Progenitor cell of endocrine pancreas (in vitro differentiated cells): ENCODE measurements at regions not wholly inside any gene's neighbourhood (a gene's known extent, or its start where the extent isn't known, plus 50 kb on each side); places are given as distances from the start of the nearest gene placed in this dataset.

ENCODE experiments used
- DNase-seq: peaks from one replicate; pipeline ENCODE4 v3.0.0; 2021; ENCODE audit warnings: low spot score; ENCODE audit not compliant: unreplicated experiment
- H3K27ac Mint-ChIP-seq: 2 replicates; pipeline ENCODE4 v1.8.0; 2021; ENCODE audit warnings: mild to moderate bottlenecking, moderate library complexity, mixed read lengths
- H3K27me3 Mint-ChIP-seq: 2 replicates; pipeline ENCODE4 v1.8.0; 2021; ENCODE audit warnings: mixed read lengths
- H3K36me3 Mint-ChIP-seq: 2 replicates; pipeline ENCODE4 v1.8.0; 2022; ENCODE audit warnings: mixed read lengths; ENCODE audit not compliant: insufficient read depth
- H3K4me1 Mint-ChIP-seq: 2 replicates; pipeline ENCODE4 v1.8.0; 2021; ENCODE audit warnings: low read depth, mixed read lengths
- H3K4me3 Mint-ChIP-seq: 2 replicates; pipeline ENCODE4 v1.8.0; 2021; ENCODE audit warnings: low read depth, mild to moderate bottlenecking, moderate library complexity, mixed read lengths
- H3K9me3 Mint-ChIP-seq: 2 replicates; pipeline ENCODE4 v1.8.0; 2021; ENCODE audit warnings: low read depth, mixed read lengths
- CTCF ChIP-seq: fragments of 200-600 bp; sonication (generic); IDR thresholded peaks from one replicate; pipeline ENCODE4 v1.5.0; 2021; ENCODE audit warnings: antibody characterized with exemption, mild to moderate bottlenecking; ENCODE audit not compliant: unreplicated experiment

DNA sequence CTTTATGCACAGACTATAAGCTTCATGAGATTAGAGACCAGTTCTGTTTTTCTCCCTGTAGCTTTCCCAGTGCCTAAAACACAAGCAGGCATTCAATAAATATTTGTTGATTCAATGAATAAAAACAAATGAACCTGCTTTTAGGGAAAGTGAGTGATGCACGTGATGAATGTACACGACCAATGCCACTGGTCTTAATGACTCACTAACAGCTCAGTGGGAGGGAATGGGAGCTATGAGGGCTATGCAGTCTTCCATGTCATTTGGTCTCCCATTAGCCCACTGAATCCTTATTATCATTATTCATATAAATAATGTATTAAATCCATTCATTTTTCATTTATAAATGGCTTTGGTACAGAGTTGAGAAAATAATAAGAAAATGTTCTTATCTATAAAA lies 247.4 kb downstream of the FBXO8 start:
- DNase-seq, result no peak
- TF ChIP-seq CTCF, result no peak
- Mint-ChIP-seq H3K9me3 (peaks cover 4% of the 10 kb centered on the region), H3K4me3 (no peak overlapping the region), H3K36me3 (no peaks in the 10 kb centered on the region), H3K27ac (no peak overlapping the region), H3K27me3 (no peaks in the 10 kb centered on the region), H3K4me1 (peaks cover 8% of the 10 kb centered on the region)

DNA sequence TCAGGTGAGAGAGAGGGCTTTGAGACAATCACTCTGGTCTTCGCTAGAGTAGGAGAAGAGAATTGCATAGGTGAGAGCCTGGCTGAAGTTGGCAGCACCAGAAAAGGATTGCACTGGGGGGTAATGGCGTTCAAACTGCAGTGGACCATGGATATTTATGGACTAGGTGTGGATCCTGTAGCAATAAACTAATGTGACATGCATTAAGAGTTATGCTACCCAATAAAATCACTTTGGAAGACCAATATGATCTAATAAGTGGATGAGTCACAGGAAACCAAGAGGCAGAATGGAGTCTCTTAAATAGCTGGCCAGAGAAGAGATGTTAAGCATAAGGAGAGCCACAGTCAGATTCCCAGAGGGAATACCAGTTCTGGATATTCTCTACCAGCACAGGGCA lies 259.8 kb downstream of the FBXO8 start:
- Mint-ChIP-seq H3K4me3 (no peak overlapping the region), H3K4me1 (no peaks in the 10 kb centered on the region), H3K9me3 (no peaks in the 10 kb centered on the region), H3K36me3 (no peaks in the 10 kb centered on the region), H3K27ac (no peak overlapping the region), H3K27me3 (no peaks in the 10 kb centered on the region)
- no peak for DNase-seq
- TF ChIP-seq CTCF, result no peak

DNA sequence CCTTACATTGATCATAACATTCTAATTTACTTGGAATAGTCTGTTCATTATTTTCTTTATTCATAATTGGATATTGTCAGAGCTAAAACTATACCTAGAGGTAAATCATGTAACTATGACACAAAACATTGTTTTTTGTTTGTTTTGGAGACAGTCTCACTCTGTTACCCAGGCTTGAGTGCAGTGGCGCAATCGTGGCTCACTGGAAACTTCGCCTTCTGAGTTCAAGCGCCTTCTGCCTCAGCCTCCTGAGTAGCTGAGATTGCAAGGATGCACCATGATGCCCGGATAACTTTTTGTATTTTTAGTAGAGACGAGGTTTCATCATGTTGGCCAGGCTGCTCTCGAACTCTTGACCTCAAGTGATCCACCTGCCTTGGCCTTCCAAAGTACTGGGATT lies 265.2 kb downstream of the FBXO8 start:
- H3K4me3 Mint-ChIP-seq, result no peak overlapping the region
- H3K27me3 Mint-ChIP-seq, result no peaks in the 10 kb centered on the region
- DNase-seq, result no peak
- H3K27ac Mint-ChIP-seq, result no peak overlapping the region
- TF ChIP-seq CTCF, result no peak
- H3K9me3 Mint-ChIP-seq, result no peaks in the 10 kb centered on the region
- H3K36me3 Mint-ChIP-seq, result no peaks in the 10 kb centered on the region
- H3K4me1 Mint-ChIP-seq, result peaks cover 9% of the 10 kb centered on the region

DNA sequence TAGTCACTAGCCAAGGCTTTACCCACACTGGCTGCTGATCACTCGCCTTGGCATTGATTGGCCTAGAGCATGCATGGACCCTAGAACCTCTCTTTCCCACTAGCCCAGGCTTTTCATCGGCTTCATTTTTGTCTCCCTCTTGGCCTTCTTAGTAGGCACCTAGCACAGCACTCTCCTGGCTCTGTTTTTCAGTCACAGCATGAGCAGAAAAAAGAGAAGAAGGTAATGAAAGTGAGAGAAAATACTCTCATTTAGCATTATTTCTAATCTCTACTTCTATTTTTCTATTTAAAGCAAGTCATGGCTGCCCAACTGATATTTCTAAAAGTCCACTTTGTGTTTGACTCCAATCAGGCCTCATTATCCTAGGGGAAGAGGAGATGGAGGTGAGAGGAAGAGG lies 267.2 kb downstream of the FBXO8 start:
- Mint-ChIP-seq H3K4me3 (no peak overlapping the region), H3K36me3 (no peaks in the 10 kb centered on the region), H3K27ac (no peak overlapping the region), H3K27me3 (no peaks in the 10 kb centered on the region), H3K9me3 (no peaks in the 10 kb centered on the region), H3K4me1 (peaks cover 15% of the 10 kb centered on the region)
- TF ChIP-seq CTCF, result no peak
- DNase-seq, result no peak

DNA sequence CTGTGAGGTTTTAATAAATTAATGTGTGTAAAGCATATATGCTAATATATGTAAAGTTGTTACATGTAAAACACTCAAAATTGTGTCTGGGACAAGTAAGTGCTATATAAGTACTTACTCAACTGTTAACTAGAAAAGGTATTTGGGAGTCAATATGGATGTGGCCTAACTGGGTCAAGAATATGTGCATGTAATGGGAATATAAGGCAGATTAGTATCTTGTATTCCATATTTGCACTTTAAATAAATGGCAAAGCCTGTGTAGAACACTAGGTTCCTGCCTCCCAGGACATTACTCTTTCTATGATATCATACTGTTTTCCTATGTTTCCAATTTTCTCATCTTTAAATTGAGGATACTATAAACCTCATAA lies 270.6 kb downstream of the FBXO8 start:
- Mint-ChIP-seq H3K27me3 (no peaks in the 10 kb centered on the region), H3K4me1 (peaks cover 14% of the 10 kb centered on the region), H3K4me3 (no peak overlapping the region), H3K9me3 (no peaks in the 10 kb centered on the region), H3K36me3 (no peaks in the 10 kb centered on the region), H3K27ac (no peak overlapping the region)
- no peak for DNase-seq
- TF ChIP-seq CTCF, result no peak
